Immature natural killer cell (primary cell): ENCODE measurements at regions not wholly inside any gene's neighbourhood (a gene's known extent, or its start where the extent isn't known, plus 50 kb on each side); places are given as distances from the start of the nearest gene placed in this dataset.

Experiments
- DNase-seq, 3 donors: peaks; one replicate each; pipeline ENCODE4 v3.0.0; 2022; ENCODE audit warnings: mixed read lengths in 1 of 3
- H3K27ac Mint-ChIP-seq, 6 donors: one replicate each; pipeline ENCODE4 v1.8.0; 2020; ENCODE audit warnings: mixed read lengths in 6 of 6, mild to moderate bottlenecking in 5 of 6, inconsistent platforms in 4 of 6, moderate library complexity in 3 of 6
- H3K27me3 Mint-ChIP-seq, 3 donors: one replicate each; pipeline ENCODE4 v1.8.0; 2020 to 2021; ENCODE audit warnings: low read depth in 3 of 3, mild to moderate bottlenecking in 3 of 3, mixed read lengths in 3 of 3, moderate library complexity in 3 of 3, inconsistent platforms in 1 of 3
- H3K36me3 Mint-ChIP-seq, 3 donors: one replicate each; pipeline ENCODE4 v1.8.0; 2020; ENCODE audit warnings: mixed read lengths in 3 of 3, inconsistent platforms in 2 of 3, mild to moderate bottlenecking in 2 of 3
- H3K4me1 Mint-ChIP-seq, 2 donors: one replicate each; pipeline ENCODE4 v1.8.0; 2020; ENCODE audit warnings: inconsistent platforms in 2 of 2, mild to moderate bottlenecking in 2 of 2, mixed read lengths in 2 of 2, moderate library complexity in 1 of 2
- H3K4me3 Mint-ChIP-seq, 5 donors: one replicate each; pipeline ENCODE4 v1.8.0; 2020; ENCODE audit warnings: mild to moderate bottlenecking in 5 of 5, mixed read lengths in 5 of 5, inconsistent platforms in 3 of 5, moderate library complexity in 3 of 5
- H3K9me3 Mint-ChIP-seq, 6 donors: one replicate each; pipeline ENCODE4 v1.8.0; 2020; ENCODE audit warnings: mild to moderate bottlenecking in 6 of 6, mixed read lengths in 6 of 6, inconsistent platforms in 4 of 6, moderate library complexity in 3 of 6

GRCh38 chr17:74040291-74040690, 163.2 kb upstream of the RPL38 start:
- Mint-ChIP-seq H3K4me1 (no peaks in the 10 kb centered on the region), H3K9me3 (no peaks in the 10 kb centered on the region)

GRCh38 chr17:74040729-74041128, 162.7 kb upstream of the RPL38 start:
- Mint-ChIP-seq H3K4me3 (no peak overlapping the region), H3K36me3 (no peaks in the 10 kb centered on the region), H3K4me1 (no peaks in the 10 kb centered on the region), H3K27ac (no peak overlapping the region), H3K9me3 (no peaks in the 10 kb centered on the region), H3K27me3 (peaks cover 2 to 3% (median 3%) of the 10 kb centered on the region in 3 donors)
- no peak for DNase-seq

More at GRCh38 chr17:74040291-74040690, 163.2 kb upstream of the RPL38 start:
- DNase-seq = no peak
- Mint-ChIP-seq H3K4me3 (no peak overlapping the region), H3K27me3 (peaks cover 2 to 3% (median 3%) of the 10 kb centered on the region in 3 donors), H3K36me3 (no peaks in the 10 kb centered on the region), H3K27ac (no peak overlapping the region)

- DNase-seq = no peak
- no peaks in the 10 kb centered on the region for H3K36me3 Mint-ChIP-seq
- H3K4me3 Mint-ChIP-seq = no peak overlapping the region
- H3K27me3 Mint-ChIP-seq = peaks cover 0 to 4% (median 3%) of the 10 kb centered on the region in 3 donors
- no peak overlapping the region for H3K27ac Mint-ChIP-seq
- no peaks in the 10 kb centered on the region for H3K4me1 Mint-ChIP-seq
- no peaks in the 10 kb centered on the region for H3K9me3 Mint-ChIP-seq
Measured at GRCh38 chr17:74041869-74042640, 161.4 kb upstream of the RPL38 start.

- Mint-ChIP-seq H3K4me3 (no peak overlapping the region), H3K36me3 (no peaks in the 10 kb centered on the region), H3K27me3 (peaks cover 0 to 4% (median 3%) of the 10 kb centered on the region in 3 donors), H3K4me1 (peaks cover 0 to 2% of the 10 kb centered on the region in 2 donors), H3K27ac (no peak overlapping the region), H3K9me3 (no peaks in the 10 kb centered on the region)
- no peak for DNase-seq
Measured at GRCh38 chr17:74042744-74043486, 160.6 kb upstream of the RPL38 start.

- DNase-seq = no peak
- Mint-ChIP-seq H3K36me3 (no peaks in the 10 kb centered on the region), H3K27me3 (peaks cover 0 to 4% (median 0%) of the 10 kb centered on the region in 3 donors), H3K9me3 (no peaks in the 10 kb centered on the region), H3K4me3 (no peak overlapping the region), H3K4me1 (peaks cover 0 to 2% of the 10 kb centered on the region in 2 donors), H3K27ac (no peak overlapping the region)
Measured at GRCh38 chr17:74043976-74044375, 159.5 kb upstream of the RPL38 start.

- H3K27ac Mint-ChIP-seq = no peak overlapping the region
- H3K4me1 Mint-ChIP-seq = peaks cover 0 to 2% of the 10 kb centered on the region in 2 donors
- no peaks in the 10 kb centered on the region for H3K36me3 Mint-ChIP-seq
- peaks cover 0 to 4% (median 2%) of the 10 kb centered on the region in 3 donors for H3K27me3 Mint-ChIP-seq
- DNase-seq = no peak
- no peak overlapping the region for H3K4me3 Mint-ChIP-seq
- no peaks in the 10 kb centered on the region for H3K9me3 Mint-ChIP-seq
Measured at GRCh38 chr17:74045608-74046280, 157.7 kb upstream of the RPL38 start.

- H3K4me1 Mint-ChIP-seq = peaks cover 0 to 2% of the 10 kb centered on the region in 2 donors
- H3K4me3 Mint-ChIP-seq = no peak overlapping the region
- DNase-seq = no peak
- peaks cover 0 to 7% (median 4%) of the 10 kb centered on the region in 3 donors for H3K27me3 Mint-ChIP-seq
- no peaks in the 10 kb centered on the region for H3K9me3 Mint-ChIP-seq
- no peaks in the 10 kb centered on the region for H3K36me3 Mint-ChIP-seq
- no peak overlapping the region for H3K27ac Mint-ChIP-seq
Measured at GRCh38 chr17:74049167-74049966, 154.1 kb upstream of the RPL38 start.

- no peak overlapping the region for H3K27ac Mint-ChIP-seq
- H3K27me3 Mint-ChIP-seq = peaks cover 0 to 8% (median 5%) of the 10 kb centered on the region in 3 donors
- no peak overlapping the region for H3K4me3 Mint-ChIP-seq
- H3K36me3 Mint-ChIP-seq = no peaks in the 10 kb centered on the region
- DNase-seq = no peak
- H3K9me3 Mint-ChIP-seq = no peaks in the 10 kb centered on the region
- H3K4me1 Mint-ChIP-seq = peaks cover 0 to 2% of the 10 kb centered on the region in 2 donors
Measured at GRCh38 chr17:74049967-74050458, 153.5 kb upstream of the RPL38 start.

GRCh38 chr17:74051348-74051747, 152.1 kb upstream of the RPL38 start:
- DNase-seq = no peak
- H3K4me3 Mint-ChIP-seq = no peak overlapping the region
- no peak overlapping the region for H3K27ac Mint-ChIP-seq
- H3K36me3 Mint-ChIP-seq = no peaks in the 10 kb centered on the region
- H3K27me3 Mint-ChIP-seq = peaks cover 2 to 8% (median 5%) of the 10 kb centered on the region in 3 donors
- H3K4me1 Mint-ChIP-seq = peaks cover 0 to 2% of the 10 kb centered on the region in 2 donors
- H3K9me3 Mint-ChIP-seq = no peaks in the 10 kb centered on the region

- Mint-ChIP-seq H3K27me3 (peaks cover 2 to 9% (median 3%) of the 10 kb centered on the region in 3 donors), H3K4me1 (no peaks in the 10 kb centered on the region), H3K36me3 (no peaks in the 10 kb centered on the region), H3K9me3 (no peaks in the 10 kb centered on the region), H3K4me3 (no peak overlapping the region), H3K27ac (no peak overlapping the region)
- no peak for DNase-seq
Measured at GRCh38 chr17:74052993-74053711, 150.3 kb upstream of the RPL38 start.

- H3K36me3 Mint-ChIP-seq = no peaks in the 10 kb centered on the region
Measured at GRCh38 chr17:74053712-74054078, 149.8 kb upstream of the RPL38 start.

GRCh38 chr17:74054249-74054648, 149.2 kb upstream of the RPL38 start:
- Mint-ChIP-seq H3K4me1 (no peaks in the 10 kb centered on the region), H3K4me3 (no peak overlapping the region), H3K27me3 (peaks cover 2 to 9% (median 3%) of the 10 kb centered on the region in 3 donors), H3K27ac (no peak overlapping the region), H3K9me3 (no peaks in the 10 kb centered on the region), H3K36me3 (no peaks in the 10 kb centered on the region)
- no peak for DNase-seq

More at GRCh38 chr17:74053712-74054078, 149.8 kb upstream of the RPL38 start:
- Mint-ChIP-seq H3K9me3 (no peaks in the 10 kb centered on the region), H3K27me3 (peaks cover 2 to 9% (median 3%) of the 10 kb centered on the region in 3 donors), H3K4me1 (no peaks in the 10 kb centered on the region), H3K27ac (no peak overlapping the region), H3K4me3 (no peak overlapping the region)
- no peak for DNase-seq
